ENCODE measurements at regions not wholly inside any gene's neighbourhood (a gene's known extent, or its start where the extent isn't known, plus 50 kb on each side); places are given as distances from the start of the nearest gene placed in this dataset.

DNA sequence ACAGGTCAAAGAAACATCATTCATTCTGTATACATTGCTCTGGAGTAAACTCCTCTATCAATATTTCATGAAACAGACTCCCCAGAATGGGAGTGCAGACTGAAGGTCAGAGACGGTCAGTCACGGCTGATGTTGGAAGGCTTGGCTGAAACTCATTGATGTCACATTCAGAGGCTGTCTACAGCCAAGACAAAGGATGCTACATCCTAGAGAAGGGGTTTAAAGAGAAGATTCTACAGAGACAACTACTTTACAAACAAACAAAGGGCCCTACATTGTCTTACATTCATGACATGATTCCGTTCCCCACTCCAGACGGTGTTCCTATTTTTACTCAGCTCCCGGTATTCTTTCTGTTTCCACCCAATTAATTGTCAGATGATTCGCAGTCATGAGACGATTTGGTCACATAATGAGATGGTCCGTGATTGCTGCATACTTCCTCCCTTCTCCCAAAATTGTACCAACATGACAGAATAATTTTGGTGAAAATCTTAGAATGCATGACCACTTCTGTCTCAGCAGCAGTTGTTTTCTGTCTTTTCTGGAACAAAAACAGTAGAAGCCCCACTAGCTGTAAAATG lies 73.8 kb upstream of the VAV3 start:
- H3K9me3 ChIP-seq, result no peaks in the 10 kb centered on the region
- 78 to 84% methylated on average over 8 of the region's 8 CpGs for WGBS, 2 donors
- peaks cover 0 to 12% (median 0%) of the 10 kb centered on the region in 9 donors for H3K4me1 ChIP-seq
- no peaks in the 10 kb centered on the region for H3K36me3 ChIP-seq
- intact Hi-C loops (cut with DNase I), result loop anchor here in 1 of 10 donors (10.0 kb wide), 1 partner anchor 46 kb away; no protein-coding TSS in a partner anchor
- no peak overlapping the region for H3K27ac ChIP-seq
- H3K27me3 ChIP-seq, result no peaks in the 10 kb centered on the region
- H3K4me3 ChIP-seq, result no peak overlapping the region
- no peak for ATAC-seq
- no peak for DNase-seq
- TF ChIP-seq, protein P1, sequence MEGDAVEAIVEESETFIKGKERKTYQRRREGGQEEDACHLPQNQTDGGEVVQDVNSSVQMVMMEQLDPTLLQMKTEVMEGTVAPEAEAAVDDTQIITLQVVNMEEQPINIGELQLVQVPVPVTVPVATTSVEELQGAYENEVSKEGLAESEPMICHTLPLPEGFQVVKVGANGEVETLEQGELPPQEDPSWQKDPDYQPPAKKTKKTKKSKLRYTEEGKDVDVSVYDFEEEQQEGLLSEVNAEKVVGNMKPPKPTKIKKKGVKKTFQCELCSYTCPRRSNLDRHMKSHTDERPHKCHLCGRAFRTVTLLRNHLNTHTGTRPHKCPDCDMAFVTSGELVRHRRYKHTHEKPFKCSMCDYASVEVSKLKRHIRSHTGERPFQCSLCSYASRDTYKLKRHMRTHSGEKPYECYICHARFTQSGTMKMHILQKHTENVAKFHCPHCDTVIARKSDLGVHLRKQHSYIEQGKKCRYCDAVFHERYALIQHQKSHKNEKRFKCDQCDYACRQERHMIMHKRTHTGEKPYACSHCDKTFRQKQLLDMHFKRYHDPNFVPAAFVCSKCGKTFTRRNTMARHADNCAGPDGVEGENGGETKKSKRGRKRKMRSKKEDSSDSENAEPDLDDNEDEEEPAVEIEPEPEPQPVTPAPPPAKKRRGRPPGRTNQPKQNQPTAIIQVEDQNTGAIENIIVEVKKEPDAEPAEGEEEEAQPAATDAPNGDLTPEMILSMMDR (IDR thresholded peaks at IDR 0.05), result no peak

DNA sequence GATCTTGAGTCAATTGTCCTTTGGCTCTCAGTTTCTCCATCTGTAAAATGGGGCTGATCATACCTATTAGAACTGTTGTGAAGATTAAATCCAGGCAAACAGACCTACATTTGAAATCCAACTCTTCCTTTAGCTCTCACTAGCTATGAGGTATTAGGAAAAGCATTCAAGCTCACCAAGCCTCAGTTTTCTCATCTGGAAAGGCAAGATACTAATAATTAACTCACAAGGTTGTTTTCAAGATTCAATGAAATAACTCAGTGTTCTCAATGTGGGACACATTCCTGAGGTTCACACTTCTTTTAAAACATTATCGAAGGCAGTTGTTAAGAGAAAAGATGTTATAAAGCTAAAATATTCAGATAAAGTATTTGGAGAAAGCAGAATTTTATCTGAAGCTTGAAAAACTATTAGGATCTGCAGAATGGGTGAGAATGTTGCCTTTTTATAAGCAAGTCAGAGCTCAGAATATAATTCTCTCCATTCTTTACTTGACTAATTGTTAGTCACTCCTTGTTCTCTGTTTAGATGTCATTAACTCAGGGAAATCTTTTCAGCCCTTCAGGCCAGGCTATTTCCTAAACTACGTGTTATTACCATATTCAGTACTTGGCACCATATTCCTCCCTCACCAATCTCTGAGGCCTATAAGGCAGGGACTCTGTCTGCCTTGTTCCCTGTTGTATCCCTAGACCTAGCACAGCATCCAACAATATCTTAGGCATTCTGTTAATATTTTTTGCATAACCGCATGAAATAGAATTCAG lies 72.0 kb upstream of the VAV3 start:
- ATAC-seq (no peak), DNase-seq (no peak)
- WGBS, 2 donors, result 91 to 92% methylated on average over 3 of the region's 3 CpGs
- Histone ChIP-seq H3K9me3 (no peaks in the 10 kb centered on the region), H3K27ac (no peak overlapping the region), H3K27me3 (no peaks in the 10 kb centered on the region), H3K4me1 (peaks cover 0 to 8% (median 0%) of the 10 kb centered on the region in 9 donors), H3K36me3 (no peaks in the 10 kb centered on the region), H3K4me3 (no peak overlapping the region)
- TF ChIP-seq, protein P1 (IDR thresholded peaks at IDR 0.05), result no peak
- intact Hi-C loops (cut with DNase I), result loop anchor here in 1 of 10 donors (10.0 kb wide), 1 partner anchor 48 kb away; no protein-coding TSS in a partner anchor

DNA sequence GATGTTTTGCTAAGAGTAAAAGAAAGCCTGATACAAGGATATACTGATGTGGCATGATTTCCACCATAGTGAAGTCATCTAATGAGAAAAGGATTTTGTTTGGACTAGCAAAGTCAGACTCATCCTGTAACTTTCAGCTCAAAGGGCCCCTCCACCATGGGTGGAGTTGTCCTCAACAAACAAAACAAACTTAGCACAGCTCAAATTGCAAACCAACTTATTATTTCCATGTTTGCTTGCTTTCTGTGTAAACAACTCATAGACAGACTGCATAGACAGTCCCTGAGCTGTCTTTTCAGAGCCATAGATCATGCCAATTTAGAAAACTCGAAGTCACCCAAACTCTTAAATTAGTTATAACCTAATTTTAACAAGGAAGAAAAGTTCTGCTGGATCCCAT lies 69.4 kb upstream of the VAV3 start:
- Histone ChIP-seq H3K4me3 (no peak overlapping the region), H3K9me3 (no peaks in the 10 kb centered on the region), H3K27ac (no peak overlapping the region), H3K4me1 (peaks cover 0 to 8% (median 0%) of the 10 kb centered on the region in 9 donors), H3K36me3 (no peaks in the 10 kb centered on the region), H3K27me3 (no peaks in the 10 kb centered on the region)
- TF ChIP-seq, protein P1 (IDR thresholded peaks at IDR 0.05), result no peak
- ATAC-seq (no peak), DNase-seq (no peak)
- intact Hi-C loops (cut with DNase I), result loop anchor here in 1 of 10 donors (10.0 kb wide), 1 partner anchor 50 kb away; no protein-coding TSS in a partner anchor
- WGBS, 2 donors, result 61 to 65% methylated on average over 1 of the region's 1 CpG

DNA sequence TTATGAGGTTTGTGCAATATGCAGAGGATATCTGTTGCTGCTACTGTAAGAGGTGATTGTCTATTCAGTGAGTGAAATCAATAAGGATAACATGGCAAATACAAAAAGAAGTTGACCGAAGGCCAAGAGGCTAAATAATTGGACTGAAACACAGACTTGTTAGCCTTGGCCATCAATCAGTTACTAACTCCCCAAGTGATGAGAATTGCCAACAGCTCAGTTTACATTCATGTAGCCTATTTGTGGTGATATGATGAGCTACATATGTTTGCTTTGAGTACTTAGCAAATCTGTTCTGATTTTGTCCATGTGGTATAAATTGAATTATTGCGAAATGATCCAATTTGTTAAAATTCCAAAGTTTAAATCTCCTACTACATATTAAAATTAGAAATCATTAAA lies 68.6 kb upstream of the VAV3 start:
- no peak for ATAC-seq
- Histone ChIP-seq H3K9me3 (no peaks in the 10 kb centered on the region), H3K27ac (no peak overlapping the region), H3K27me3 (no peaks in the 10 kb centered on the region), H3K4me3 (no peak overlapping the region), H3K36me3 (no peaks in the 10 kb centered on the region), H3K4me1 (peaks cover 0 to 8% (median 0%) of the 10 kb centered on the region in 9 donors)
- TF ChIP-seq, protein P1 (IDR thresholded peaks at IDR 0.05), result no peak
- intact Hi-C loops (cut with DNase I), result loop anchor here in 1 of 10 donors (10.0 kb wide), 1 partner anchor 51 kb away; no protein-coding TSS in a partner anchor
- DNase-seq, result no peak
- 87 to 93% methylated on average over 2 of the region's 2 CpGs for WGBS, 2 donors
